ENCODE measurements at regions not wholly inside any gene's neighbourhood (a gene's known extent, or its start where the extent isn't known, plus 50 kb on each side); places are given as distances from the start of the nearest gene placed in this dataset.
A peak's percentile ranks its signal among the peaks of the same experiment; 100 is the strongest.
"Not testable (repeated sequence)": the region's sequence is repeated elsewhere in the genome, so short reads cannot be mapped to it uniquely, and the experiment has no call there.

GRCh38 chr13:56622840-56623239 is 517.9 kb upstream of the PRR20A start:
- Histone ChIP-seq H3K36me3 (ENCODE audit: insufficient read depth, low read length) (no peaks in the 10 kb centered on the region), H3K9me3 (ENCODE audit: low read depth, low read length) (peaks cover 6% of the 10 kb centered on the region), H3K4me1 (ENCODE audit: insufficient read depth, low read length) (no peaks in the 10 kb centered on the region), H3K4me2 (ENCODE audit: insufficient read depth, low read length) (no peak overlapping the region), H3K27me3 (ENCODE audit: insufficient read depth, low read length) (no peaks in the 10 kb centered on the region), H3K27ac (ENCODE audit: low read depth, low read length) (no peak overlapping the region), H3K4me3 (ENCODE audit: insufficient read depth, low read length) (no peak overlapping the region), H2AFZ (ENCODE audit: low read length) (no peak overlapping the region), H4K20me1 (ENCODE audit: insufficient read depth, low read length) (no peaks in the 10 kb centered on the region), H3K79me2 (ENCODE audit: insufficient read depth, low read length) (no peaks in the 10 kb centered on the region)
- no peak for DNase-seq (ENCODE audit: insufficient read length, low spot score, missing footprints)
- TF ChIP-seq, protein P1, sequence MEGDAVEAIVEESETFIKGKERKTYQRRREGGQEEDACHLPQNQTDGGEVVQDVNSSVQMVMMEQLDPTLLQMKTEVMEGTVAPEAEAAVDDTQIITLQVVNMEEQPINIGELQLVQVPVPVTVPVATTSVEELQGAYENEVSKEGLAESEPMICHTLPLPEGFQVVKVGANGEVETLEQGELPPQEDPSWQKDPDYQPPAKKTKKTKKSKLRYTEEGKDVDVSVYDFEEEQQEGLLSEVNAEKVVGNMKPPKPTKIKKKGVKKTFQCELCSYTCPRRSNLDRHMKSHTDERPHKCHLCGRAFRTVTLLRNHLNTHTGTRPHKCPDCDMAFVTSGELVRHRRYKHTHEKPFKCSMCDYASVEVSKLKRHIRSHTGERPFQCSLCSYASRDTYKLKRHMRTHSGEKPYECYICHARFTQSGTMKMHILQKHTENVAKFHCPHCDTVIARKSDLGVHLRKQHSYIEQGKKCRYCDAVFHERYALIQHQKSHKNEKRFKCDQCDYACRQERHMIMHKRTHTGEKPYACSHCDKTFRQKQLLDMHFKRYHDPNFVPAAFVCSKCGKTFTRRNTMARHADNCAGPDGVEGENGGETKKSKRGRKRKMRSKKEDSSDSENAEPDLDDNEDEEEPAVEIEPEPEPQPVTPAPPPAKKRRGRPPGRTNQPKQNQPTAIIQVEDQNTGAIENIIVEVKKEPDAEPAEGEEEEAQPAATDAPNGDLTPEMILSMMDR (IDR thresholded peaks at IDR 0.05; ENCODE audit: extremely low read depth, low read depth, low read length) = no peak

DNA sequence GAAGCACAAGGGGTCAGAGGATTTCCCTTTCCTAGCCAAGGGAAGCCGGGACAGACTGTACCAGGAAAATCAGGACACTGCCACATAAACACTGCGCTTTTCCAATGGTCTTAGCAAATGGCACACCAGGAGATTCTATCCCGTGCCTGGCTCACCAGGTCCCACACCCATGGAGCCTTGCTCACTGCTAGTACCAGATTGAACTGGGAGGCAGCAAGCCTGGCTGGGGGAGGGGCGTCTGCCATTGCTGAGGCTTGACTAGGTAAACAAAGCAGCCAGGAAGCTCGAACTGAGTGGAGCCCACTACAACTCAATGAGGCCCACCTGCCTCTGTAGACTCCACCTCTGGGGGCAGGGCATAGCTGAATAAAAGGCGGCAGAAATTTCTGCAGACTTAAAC is 511.8 kb upstream of the PRR20A start:
- H3K4me1 ChIP-seq (ENCODE audit: insufficient read depth, low read length); H4K20me1 ChIP-seq (ENCODE audit: insufficient read depth, low read length); H2AFZ ChIP-seq (ENCODE audit: low read length); H3K4me2 ChIP-seq (ENCODE audit: insufficient read depth, low read length); H3K9me3 ChIP-seq (ENCODE audit: low read depth, low read length); H3K36me3 ChIP-seq (ENCODE audit: insufficient read depth, low read length); H3K27ac ChIP-seq (ENCODE audit: low read depth, low read length); H3K79me2 ChIP-seq (ENCODE audit: insufficient read depth, low read length); DNase-seq (ENCODE audit: insufficient read length, low spot score, missing footprints); H3K27me3 ChIP-seq (ENCODE audit: insufficient read depth, low read length); H3K4me3 ChIP-seq (ENCODE audit: insufficient read depth, low read length): not testable (repeated sequence)

DNA sequence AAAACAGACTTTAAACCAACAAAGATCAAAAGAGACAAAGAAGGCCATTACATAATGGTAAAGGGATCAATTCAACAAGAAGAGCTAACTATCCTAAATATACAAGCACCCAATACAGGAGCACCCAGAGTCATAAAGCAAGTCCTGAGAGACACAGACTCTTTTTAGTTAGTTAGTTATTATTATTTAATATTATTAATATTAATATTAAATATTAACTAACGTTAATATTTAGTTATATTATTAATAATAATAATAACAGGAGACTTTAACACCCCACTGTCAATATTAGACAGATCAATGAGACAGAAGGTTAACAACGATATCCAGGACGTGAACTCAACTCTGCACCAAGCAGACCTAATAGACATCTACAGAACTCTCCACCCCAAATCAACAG is 509.7 kb upstream of the PRR20A start:
- not testable (repeated sequence) for H3K79me2 ChIP-seq (ENCODE audit: insufficient read depth, low read length); H3K4me1 ChIP-seq (ENCODE audit: insufficient read depth, low read length); H3K9me3 ChIP-seq (ENCODE audit: low read depth, low read length); H3K36me3 ChIP-seq (ENCODE audit: insufficient read depth, low read length); H3K4me3 ChIP-seq (ENCODE audit: insufficient read depth, low read length); H3K4me2 ChIP-seq (ENCODE audit: insufficient read depth, low read length); H3K27ac ChIP-seq (ENCODE audit: low read depth, low read length); H2AFZ ChIP-seq (ENCODE audit: low read length); H3K27me3 ChIP-seq (ENCODE audit: insufficient read depth, low read length); DNase-seq (ENCODE audit: insufficient read length, low spot score, missing footprints); H4K20me1 ChIP-seq (ENCODE audit: insufficient read depth, low read length)

DNA sequence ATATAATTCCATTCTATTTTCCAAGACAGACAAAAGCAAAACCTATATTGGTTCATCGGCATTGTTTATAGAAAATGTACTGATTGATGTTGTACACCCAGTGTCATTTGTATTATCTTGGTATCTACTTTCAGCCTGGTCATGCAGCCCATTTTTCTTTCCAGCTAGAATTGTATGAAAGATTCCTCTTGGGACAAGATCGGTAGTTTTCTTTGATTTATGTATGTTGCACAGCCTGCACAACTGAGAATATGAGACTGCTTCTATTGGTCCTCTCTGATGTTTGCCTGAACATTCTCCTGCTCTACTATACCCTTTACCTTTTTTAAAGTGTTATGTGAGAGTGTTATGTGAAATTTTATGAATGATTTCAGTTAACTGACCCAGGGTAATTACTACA is 487.7 kb upstream of the PRR20A start:
- H3K4me2 ChIP-seq (ENCODE audit: insufficient read depth, low read length) = no peak overlapping the region
- TF ChIP-seq, protein P1 (IDR thresholded peaks at IDR 0.05; ENCODE audit: extremely low read depth, low read depth, low read length) = no peak
- no peaks in the 10 kb centered on the region for H3K36me3 ChIP-seq (ENCODE audit: insufficient read depth, low read length)
- no peak overlapping the region for H2AFZ ChIP-seq (ENCODE audit: low read length)
- no peaks in the 10 kb centered on the region for H3K27me3 ChIP-seq (ENCODE audit: insufficient read depth, low read length)
- no peaks in the 10 kb centered on the region for H3K9me3 ChIP-seq (ENCODE audit: low read depth, low read length)
- no peak overlapping the region for H3K27ac ChIP-seq (ENCODE audit: low read depth, low read length)
- DNase-seq (ENCODE audit: insufficient read length, low spot score, missing footprints) = no peak
- no peak overlapping the region for H3K4me3 ChIP-seq (ENCODE audit: insufficient read depth, low read length)
- H3K79me2 ChIP-seq (ENCODE audit: insufficient read depth, low read length) = no peaks in the 10 kb centered on the region
- H4K20me1 ChIP-seq (ENCODE audit: insufficient read depth, low read length) = no peaks in the 10 kb centered on the region
- H3K4me1 ChIP-seq (ENCODE audit: insufficient read depth, low read length) = no peaks in the 10 kb centered on the region

DNA sequence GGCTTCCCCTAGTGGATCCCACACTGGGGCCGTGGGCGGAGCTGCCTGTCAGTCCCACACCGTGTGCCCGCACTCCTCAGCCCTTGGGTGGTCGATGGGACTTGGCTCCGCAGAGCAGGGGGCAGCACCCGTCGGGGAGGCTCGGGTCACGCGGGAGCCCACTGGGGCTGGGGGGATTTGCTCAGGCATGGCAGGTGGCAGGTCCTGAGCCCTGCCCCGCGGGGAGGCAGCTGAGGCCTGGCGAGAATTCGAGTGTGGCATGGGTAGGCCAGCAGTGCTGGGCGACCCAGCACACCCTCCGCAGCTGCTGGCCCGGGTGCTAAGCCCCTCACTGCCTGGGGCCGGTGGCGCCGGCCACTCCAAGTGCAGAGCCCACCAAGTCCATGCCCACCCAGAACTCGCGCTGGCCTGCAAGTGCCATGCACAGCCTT is 481.7 kb upstream of the PRR20A start:
- Histone ChIP-seq H3K4me1 (ENCODE audit: insufficient read depth, low read length) (no peaks in the 10 kb centered on the region), H3K4me2 (ENCODE audit: insufficient read depth, low read length) (no peak overlapping the region), H3K27me3 (ENCODE audit: insufficient read depth, low read length) (no peaks in the 10 kb centered on the region), H3K9me3 (ENCODE audit: low read depth, low read length) (no peaks in the 10 kb centered on the region), H3K4me3 (ENCODE audit: insufficient read depth, low read length) (no peak overlapping the region), H4K20me1 (ENCODE audit: insufficient read depth, low read length) (no peaks in the 10 kb centered on the region), H3K27ac (ENCODE audit: low read depth, low read length) (no peak overlapping the region), H3K36me3 (ENCODE audit: insufficient read depth, low read length) (no peaks in the 10 kb centered on the region), H2AFZ (ENCODE audit: low read length) (no peak overlapping the region), H3K79me2 (ENCODE audit: insufficient read depth, low read length) (no peaks in the 10 kb centered on the region)
- TF ChIP-seq, protein P1 (IDR thresholded peaks at IDR 0.05; ENCODE audit: extremely low read depth, low read depth, low read length) = no peak
- peak; percentile 1 for DNase-seq (ENCODE audit: insufficient read length, low spot score, missing footprints)

All from osteoblast (primary cell).